Islet precursor cell (in vitro differentiated cells): ENCODE measurements at regions not wholly inside any gene's neighbourhood (a gene's known extent, or its start where the extent isn't known, plus 50 kb on each side); places are given as distances from the start of the nearest gene placed in this dataset.
"Not testable (repeated sequence)": the region's sequence is repeated elsewhere in the genome, so short reads cannot be mapped to it uniquely, and the experiment has no call there.

Experiments
- DNase-seq: peaks from one replicate; pipeline ENCODE4 v3.0.0-alpha.2; 2018

DNA sequence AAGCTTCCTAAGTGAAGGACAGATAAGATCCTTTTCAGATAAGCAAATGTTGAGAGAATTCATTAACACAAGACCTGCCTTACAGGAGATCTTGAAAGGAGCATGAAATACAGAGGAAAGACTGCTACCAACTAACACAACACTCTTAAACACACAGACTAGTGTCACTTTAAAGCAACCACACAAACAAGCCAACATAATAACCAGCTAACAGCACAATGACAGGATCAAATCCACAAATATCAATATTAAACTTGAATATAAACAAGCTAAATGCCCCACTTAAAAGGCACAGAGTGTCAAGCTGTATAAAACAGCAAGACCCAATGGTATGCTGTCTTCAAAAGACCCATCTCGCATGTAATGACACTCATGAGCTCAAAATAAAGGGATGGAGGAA is 70.8 kb upstream of the HMGXB4 start:
- DNase-seq, result no peak

DNA sequence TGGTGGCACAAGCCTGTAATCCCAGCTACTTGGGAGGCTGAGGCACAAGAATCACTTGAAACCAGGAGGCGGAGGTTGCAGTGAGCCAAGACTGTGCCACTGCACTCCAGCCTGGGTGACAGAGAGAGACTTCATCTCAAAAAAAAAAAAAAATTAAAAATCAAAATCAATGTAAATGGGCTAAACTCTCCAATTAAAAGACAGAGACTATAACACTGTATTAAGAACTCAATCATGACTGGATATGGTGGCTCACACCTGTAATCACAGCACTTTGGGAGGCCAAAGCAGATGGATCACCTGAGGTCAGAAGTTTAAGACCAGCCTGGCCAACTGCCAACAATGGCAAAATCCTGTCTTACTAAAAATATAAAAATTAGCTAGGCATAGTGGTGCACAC is 68.4 kb upstream of the HMGXB4 start:
- not testable (repeated sequence) for DNase-seq

DNA sequence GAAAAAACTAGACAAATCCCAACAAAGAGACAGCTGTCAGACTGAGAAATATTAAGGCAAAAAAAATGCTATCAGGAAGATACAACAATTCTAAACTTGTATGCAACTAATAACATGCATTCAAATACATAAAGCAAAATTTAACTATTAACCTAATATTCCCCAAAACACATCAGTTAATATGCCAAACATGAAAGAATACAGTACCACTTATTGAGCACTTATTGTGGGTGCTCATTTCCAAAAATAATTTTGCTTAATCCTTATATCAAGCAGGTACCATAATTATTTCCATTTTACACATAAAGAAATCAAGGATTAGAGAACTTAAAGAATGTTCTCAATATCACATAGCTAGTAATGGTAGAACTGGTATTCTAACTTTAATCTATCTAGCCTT is 67.7 kb upstream of the HMGXB4 start:
- no peak for DNase-seq

DNA sequence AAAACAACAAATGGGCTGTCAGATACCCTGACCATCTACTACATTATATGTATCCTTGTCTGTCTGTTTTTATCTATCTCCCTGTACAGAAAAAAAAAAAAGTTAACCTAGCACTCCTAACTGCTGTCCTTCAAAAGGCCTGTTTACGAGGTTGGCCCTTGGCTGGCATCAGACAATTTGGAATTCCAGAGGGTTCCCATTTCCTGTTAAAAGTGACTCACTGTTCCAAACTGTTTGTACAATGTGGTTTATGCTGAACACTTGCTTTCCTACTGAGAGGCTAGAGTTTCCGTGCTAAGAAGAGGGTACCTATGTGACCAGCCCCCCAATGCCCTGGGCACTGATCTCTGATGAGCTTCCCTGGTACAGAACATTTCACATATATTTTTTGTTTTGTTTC is 65.9 kb upstream of the HMGXB4 start:
- peak; percentile 66 for DNase-seq

- DNase-seq, result peak; percentile 40
These were observed 65.0 kb upstream of the HMGXB4 start for GRCh38 chr22:35192129-35192918.

- no peak for DNase-seq
These were observed 62.1 kb upstream of the HMGXB4 start for GRCh38 chr22:35195226-35195625.

- DNase-seq, result peak; percentile 2
These were observed 61.5 kb upstream of the HMGXB4 start for GRCh38 chr22:35195821-35196220.

DNA sequence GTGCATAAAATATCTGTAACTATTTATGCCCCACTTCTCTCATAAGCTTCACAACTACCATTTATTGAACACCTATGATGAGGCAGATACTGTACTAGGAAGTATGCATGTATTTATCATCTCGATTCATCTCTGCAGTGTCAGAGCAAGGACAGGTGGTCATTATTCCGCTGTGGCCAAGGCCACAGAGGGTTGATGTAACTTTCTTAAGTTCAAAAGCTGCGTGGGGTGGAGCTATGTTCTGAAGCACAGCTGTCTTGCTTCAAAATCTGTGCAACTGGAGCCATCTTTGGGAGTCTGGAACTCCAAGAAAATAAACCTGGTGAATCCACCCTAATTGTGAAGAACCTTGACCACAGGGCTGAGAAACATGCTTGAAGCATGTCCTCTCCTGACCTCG is 60.2 kb upstream of the HMGXB4 start:
- peak; percentile 2 for DNase-seq

GRCh38 chr22:35197886-35198285 is 59.4 kb upstream of the HMGXB4 start:
- peak; percentile 12 for DNase-seq

DNA sequence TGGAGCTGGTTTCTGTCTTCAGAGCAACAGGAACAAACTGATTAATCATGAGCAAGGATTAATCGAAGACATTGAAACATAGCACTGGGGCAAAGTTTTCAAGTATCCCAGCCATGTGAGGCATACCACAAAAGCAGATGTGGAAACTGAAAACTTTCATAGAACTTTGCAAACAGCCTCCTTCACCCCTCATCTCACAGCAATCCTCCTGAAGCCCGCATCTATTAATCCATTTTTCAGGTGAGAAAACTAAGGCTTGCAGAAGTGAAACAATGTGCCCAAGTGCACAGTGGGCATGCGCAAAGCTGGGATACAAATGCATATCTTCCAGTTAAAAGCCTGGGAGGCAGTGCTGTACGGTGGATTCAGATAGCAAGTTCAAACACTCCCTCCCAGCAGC is 58.6 kb upstream of the HMGXB4 start:
- DNase-seq, result peak; percentile 7

- peak; percentile 3 for DNase-seq
These were observed 54.9 kb upstream of the HMGXB4 start for GRCh38 chr22:35202376-35202775.

GRCh38 chr22:35203583-35203982 is 53.7 kb upstream of the HMGXB4 start:
- DNase-seq, result no peak

DNA sequence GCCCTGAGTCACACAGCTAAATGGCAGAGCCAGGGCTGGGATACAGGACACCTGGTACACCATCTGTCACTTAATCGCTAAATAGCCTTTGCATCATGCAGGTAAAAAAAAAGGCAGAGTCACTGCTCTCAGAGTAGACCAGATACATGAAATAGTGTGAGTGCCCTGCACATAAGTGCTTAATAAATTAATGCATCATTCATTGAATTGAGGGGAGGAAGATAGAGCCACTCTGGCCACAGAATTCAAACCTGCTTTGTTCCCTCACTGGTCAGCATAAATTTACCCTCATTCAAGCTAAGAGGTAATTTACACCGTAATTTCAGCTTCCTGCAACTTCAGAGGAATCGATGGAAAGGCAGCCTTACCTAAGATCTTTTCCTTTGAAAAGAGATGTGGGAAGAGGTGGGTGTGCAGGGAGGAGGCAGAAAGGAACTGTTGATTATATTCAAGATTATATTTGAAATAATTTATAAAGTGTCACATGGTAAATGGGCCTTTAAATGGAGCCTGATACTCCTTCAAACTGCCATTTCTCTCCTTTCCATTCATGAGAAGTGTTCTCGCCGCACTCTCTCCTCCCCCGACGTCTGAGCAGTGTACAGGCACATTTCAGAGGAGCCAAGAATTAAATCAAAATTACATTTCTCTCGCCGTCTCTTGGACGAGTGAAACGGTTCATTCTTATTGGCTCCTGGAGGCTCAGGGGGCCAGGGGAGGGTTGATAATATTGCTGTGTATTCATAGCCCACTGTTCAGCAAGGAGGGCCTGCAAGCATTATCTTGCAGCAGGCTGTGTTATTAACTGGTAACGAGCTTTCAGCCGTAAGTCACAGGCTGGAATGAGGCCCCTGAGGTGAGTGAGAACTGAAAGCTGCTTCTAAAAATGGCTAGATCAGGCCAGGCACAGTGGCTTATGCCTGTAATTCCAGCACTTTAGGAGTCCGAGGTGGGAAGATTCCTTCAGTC is 52.2 kb upstream of the HMGXB4 start:
- peak; percentile 61 for DNase-seq

DNA sequence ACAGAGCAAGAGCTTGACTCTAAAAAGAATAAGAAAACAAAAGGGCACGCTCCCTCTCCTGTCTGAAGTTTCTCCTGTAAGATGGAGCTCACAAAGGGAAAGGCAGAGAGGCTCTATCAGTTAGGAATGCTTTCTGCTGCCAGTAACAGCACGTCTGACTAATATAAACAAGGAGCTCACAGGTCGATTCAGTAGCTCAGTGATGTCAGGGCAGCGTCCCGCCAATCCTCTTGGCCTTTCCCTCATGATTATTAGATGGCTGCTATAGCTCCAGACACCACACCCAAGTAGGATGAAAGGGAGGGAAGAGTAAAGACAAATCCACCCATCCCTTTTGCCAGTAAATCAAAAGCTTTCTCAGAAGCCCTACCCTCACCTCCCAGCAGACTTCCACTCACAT is 51.3 kb upstream of the HMGXB4 start:
- peak; percentile 67 for DNase-seq

DNA sequence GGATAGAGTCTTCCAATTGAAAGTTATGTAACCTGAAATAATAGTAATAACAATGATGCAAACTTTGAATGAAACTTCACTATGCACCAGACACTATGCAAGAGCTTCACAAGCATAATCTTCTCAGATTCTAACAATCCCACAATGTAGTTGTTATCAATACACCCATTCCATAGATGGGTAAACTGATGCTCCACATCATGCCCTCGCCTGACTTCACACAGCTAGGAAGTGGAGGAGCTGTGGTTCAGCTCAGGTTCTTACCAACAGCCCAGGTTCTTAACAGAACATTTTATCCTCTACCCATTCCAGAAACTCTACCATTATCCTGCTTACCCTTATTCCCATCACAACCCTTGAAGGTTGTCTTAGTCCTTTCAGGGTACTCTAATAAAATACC is 50.4 kb upstream of the HMGXB4 start:
- no peak for DNase-seq
